HG03025 (cell line): ENCODE measurements at regions not wholly inside any gene's neighbourhood (a gene's known extent, or its start where the extent isn't known, plus 50 kb on each side); places are given as distances from the start of the nearest gene placed in this dataset.
"Not testable (repeated sequence)": the region's sequence is repeated elsewhere in the genome, so short reads cannot be mapped to it uniquely, and the experiment has no call there.

ENCODE experiments used
- ATAC-seq: cut with Tn5 transposase; IDR thresholded peaks from one replicate; pipeline ENCODE4 v1.9.1; 2021; ENCODE audit warnings: mild to moderate bottlenecking, moderate library complexity; ENCODE audit not compliant: unreplicated experiment, low FRiP score

GRCh38 chr9:42239445-42240260 is 56.2 kb downstream of the SPATA31A6 start:
- ATAC-seq: not testable (repeated sequence)

- not testable (repeated sequence) for ATAC-seq
Observed at GRCh38 chr9:42240261-42240579, 56.8 kb downstream of the SPATA31A6 start.

GRCh38 chr9:42243211-42243610 is 59.8 kb downstream of the SPATA31A6 start:
- ATAC-seq: not testable (repeated sequence)

GRCh38 chr9:42243822-42244221 is 60.4 kb downstream of the SPATA31A6 start:
- ATAC-seq: not testable (repeated sequence)

GRCh38 chr9:42268729-42269128 is 85.3 kb downstream of the SPATA31A6 start:
- ATAC-seq: not testable (repeated sequence)

- ATAC-seq: not testable (repeated sequence)
Observed at GRCh38 chr9:42269171-42269570, 85.7 kb downstream of the SPATA31A6 start.

- ATAC-seq: not testable (repeated sequence)
Observed at GRCh38 chr9:42273191-42273590, 89.7 kb downstream of the SPATA31A6 start.

- ATAC-seq: no peak
Observed at GRCh38 chr9:42275141-42275540, 91.7 kb downstream of the SPATA31A6 start.

- not testable (repeated sequence) for ATAC-seq
Observed at GRCh38 chr9:42282531-42283178, 99.2 kb downstream of the SPATA31A6 start.

- ATAC-seq: not testable (repeated sequence)
Observed at GRCh38 chr9:42283179-42283543, 99.7 kb downstream of the SPATA31A6 start.

- ATAC-seq: not testable (repeated sequence)
Observed at GRCh38 chr9:42286145-42286845, 102.8 kb downstream of the SPATA31A6 start.

GRCh38 chr9:42288002-42288864 is 104.8 kb downstream of the SPATA31A6 start:
- not testable (repeated sequence) for ATAC-seq

GRCh38 chr9:42288865-42289229 is 105.4 kb downstream of the SPATA31A6 start:
- ATAC-seq: not testable (repeated sequence)

- ATAC-seq: not testable (repeated sequence)
Observed at GRCh38 chr9:42300124-42300523, 116.7 kb downstream of the SPATA31A6 start.

- ATAC-seq: not testable (repeated sequence)
Observed at GRCh38 chr9:42306625-42307024, 123.2 kb downstream of the SPATA31A6 start.

- ATAC-seq: not testable (repeated sequence)
Observed at GRCh38 chr9:42307449-42307848, 124.0 kb downstream of the SPATA31A6 start.

GRCh38 chr9:42310972-42311371 is 127.5 kb downstream of the SPATA31A6 start:
- not testable (repeated sequence) for ATAC-seq

GRCh38 chr9:42316026-42316425 is 132.6 kb downstream of the SPATA31A6 start:
- ATAC-seq: not testable (repeated sequence)

GRCh38 chr9:42317677-42318076 is 134.2 kb downstream of the SPATA31A6 start:
- ATAC-seq: not testable (repeated sequence)

GRCh38 chr9:42323084-42323809 is 139.8 kb downstream of the SPATA31A6 start:
- not testable (repeated sequence) for ATAC-seq
